ENCODE measurements at regions not wholly inside any gene's neighbourhood (a gene's known extent, or its start where the extent isn't known, plus 50 kb on each side); places are given as distances from the start of the nearest gene placed in this dataset.

DNA sequence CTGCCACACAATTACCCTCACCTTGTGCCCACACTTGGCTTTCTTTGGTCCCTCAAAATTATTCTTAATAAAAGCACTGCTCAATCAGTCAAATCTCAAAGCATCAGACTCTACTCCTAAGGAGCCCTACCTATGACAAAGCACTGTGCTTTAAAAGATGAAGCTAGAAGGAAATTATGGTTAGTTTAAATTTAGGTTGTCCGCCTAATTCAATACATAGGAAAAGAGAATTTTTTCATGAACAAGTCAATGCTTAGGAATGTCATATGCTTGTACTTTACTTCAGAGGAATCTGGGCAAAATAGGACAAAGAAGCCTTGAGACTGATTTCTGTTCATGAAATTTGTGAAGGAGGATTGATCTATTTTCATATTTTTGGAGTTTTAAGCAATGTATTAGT lies 726.4 kb upstream of the CDH2 start:
- TF ChIP-seq, protein P1, sequence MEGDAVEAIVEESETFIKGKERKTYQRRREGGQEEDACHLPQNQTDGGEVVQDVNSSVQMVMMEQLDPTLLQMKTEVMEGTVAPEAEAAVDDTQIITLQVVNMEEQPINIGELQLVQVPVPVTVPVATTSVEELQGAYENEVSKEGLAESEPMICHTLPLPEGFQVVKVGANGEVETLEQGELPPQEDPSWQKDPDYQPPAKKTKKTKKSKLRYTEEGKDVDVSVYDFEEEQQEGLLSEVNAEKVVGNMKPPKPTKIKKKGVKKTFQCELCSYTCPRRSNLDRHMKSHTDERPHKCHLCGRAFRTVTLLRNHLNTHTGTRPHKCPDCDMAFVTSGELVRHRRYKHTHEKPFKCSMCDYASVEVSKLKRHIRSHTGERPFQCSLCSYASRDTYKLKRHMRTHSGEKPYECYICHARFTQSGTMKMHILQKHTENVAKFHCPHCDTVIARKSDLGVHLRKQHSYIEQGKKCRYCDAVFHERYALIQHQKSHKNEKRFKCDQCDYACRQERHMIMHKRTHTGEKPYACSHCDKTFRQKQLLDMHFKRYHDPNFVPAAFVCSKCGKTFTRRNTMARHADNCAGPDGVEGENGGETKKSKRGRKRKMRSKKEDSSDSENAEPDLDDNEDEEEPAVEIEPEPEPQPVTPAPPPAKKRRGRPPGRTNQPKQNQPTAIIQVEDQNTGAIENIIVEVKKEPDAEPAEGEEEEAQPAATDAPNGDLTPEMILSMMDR (IDR thresholded peaks at IDR 0.05; ENCODE audit: insufficient read depth, low read length): no peak
- DNase-seq (ENCODE audit: low read depth): peak; percentile 35
- no peak overlapping the region for H3K4me3 ChIP-seq (ENCODE audit: low read depth, low read length)

DNA sequence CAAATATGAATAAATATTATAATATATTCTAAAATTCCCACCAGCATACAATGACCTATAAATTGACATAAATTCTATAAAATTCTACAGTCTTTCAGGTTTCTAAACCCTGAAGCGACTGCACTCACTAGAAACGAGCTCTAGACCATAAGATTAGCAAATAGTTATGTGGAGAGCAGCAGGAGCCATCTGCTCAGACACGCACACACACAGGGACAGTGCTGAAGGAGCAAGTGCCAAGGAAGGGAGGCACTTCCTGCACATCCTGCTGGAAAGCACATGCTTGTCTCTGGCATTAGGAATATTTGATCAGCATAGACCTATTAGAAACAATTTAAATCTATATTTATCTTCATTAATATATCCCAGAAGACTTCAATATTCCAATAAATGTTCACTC lies 713.9 kb upstream of the CDH2 start:
- no peak for DNase-seq (ENCODE audit: low read depth)
- TF ChIP-seq, protein P1 (IDR thresholded peaks at IDR 0.05; ENCODE audit: insufficient read depth, low read length): no peak
- H3K4me3 ChIP-seq (ENCODE audit: low read depth, low read length): no peak overlapping the region

DNA sequence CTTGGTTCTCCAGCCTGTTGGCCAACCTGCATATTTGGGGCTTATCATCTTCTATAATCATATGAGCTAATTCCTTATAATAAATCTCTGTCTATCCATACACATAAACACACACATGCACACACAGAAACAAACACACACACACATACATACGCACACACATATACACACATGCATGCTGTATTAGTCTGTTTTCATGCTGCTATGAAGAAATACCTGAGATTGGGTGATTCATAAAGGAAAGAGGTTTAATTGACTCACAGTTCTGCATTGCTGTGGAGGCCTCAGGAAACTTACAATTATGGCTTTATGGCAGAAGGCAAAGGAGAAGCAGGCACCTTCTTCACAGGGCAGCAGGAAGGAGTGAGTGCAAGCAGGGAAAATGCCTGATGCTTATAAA lies 707.4 kb upstream of the CDH2 start:
- no peak for DNase-seq (ENCODE audit: low read depth)
- TF ChIP-seq, protein P1 (IDR thresholded peaks at IDR 0.05; ENCODE audit: insufficient read depth, low read length): no peak
- no peak overlapping the region for H3K4me3 ChIP-seq (ENCODE audit: low read depth, low read length)

DNA sequence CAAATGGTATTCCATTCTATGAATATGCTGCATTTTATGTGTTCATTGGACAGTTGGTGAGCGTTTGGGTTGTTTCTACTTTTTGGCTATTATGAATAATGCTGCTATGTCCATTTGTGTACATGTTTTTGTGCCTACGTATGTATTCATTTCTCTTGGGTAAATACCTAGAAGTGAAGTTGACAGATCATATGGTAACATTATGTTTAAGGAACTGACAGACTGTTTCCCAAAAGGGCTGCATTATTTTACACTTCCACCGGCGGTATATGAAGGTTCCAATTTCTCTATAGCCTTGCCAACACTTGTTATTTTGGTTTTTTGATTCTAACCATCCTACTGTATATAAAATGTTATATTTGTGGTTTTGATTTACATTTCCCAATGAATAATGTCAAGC lies 703.9 kb upstream of the CDH2 start:
- DNase-seq (ENCODE audit: low read depth): no peak
- TF ChIP-seq, protein P1 (IDR thresholded peaks at IDR 0.05; ENCODE audit: insufficient read depth, low read length): no peak
- no peak overlapping the region for H3K4me3 ChIP-seq (ENCODE audit: low read depth, low read length)

DNA sequence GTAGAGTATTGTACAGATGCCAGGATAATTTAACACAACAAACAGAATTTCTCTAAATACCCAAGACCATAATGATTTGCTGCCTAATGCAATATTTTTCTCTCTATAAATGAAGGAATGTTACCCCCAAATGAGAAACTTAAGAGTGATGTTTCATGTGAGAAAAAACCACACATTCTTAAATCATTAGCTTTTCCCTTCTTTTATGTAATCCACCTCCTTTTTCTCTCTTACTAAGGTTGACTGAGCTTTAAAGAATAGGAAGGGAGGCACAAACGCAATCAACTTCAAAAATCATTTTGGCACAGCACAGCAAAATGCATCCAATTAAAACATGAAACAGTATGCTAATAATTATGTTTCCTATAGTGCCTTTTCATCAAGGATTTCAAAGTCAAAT lies 698.1 kb upstream of the CDH2 start:
- TF ChIP-seq, protein P1 (IDR thresholded peaks at IDR 0.05; ENCODE audit: insufficient read depth, low read length): no peak
- H3K4me3 ChIP-seq (ENCODE audit: low read depth, low read length): no peak overlapping the region
- peak; percentile 9 for DNase-seq (ENCODE audit: low read depth)

DNA sequence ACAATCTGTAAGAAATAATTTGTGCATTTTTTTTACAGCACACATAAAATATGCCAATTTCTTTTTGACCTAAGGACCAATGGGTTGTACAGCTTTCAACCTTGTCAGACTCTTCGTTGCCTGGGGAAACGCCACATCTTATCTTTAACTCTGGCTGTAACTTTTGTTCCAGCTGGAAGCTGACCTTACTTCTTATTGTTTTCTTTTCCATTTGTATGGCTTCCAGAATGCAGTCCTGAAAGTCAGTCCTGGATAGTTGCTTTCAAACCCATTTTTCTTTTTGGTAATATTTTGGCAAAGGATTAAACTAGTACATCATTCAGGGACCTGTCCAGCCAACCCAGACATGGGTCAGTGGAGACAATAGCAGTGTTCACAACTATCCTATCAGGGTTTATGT lies 686.5 kb upstream of the CDH2 start:
- no peak overlapping the region for H3K4me3 ChIP-seq (ENCODE audit: low read depth, low read length)
- DNase-seq (ENCODE audit: low read depth): peak; percentile 79
- TF ChIP-seq, protein P1 (IDR thresholded peaks at IDR 0.05; ENCODE audit: insufficient read depth, low read length): no peak

DNA sequence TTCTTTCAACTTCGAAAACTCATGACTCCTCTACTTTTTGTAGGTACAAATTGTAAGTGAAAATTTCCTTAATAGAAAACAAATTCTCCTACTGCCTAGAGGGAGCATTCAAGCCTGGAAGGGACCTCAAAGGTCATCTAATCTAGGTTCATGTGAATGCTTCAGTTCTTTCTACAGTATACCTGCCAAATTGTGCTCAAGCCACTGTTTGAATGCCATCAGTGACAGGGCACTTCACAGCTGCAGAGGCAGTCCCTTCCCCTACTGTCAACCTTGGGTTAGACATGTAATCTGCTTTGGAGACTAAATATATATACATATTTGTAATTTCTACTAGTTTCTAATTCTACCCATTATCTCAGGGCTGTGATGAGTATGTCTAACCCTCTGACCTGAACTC lies 681.3 kb upstream of the CDH2 start:
- DNase-seq (ENCODE audit: low read depth): no peak
- H3K4me3 ChIP-seq (ENCODE audit: low read depth, low read length): no peak overlapping the region
- TF ChIP-seq, protein P1 (IDR thresholded peaks at IDR 0.05; ENCODE audit: insufficient read depth, low read length): no peak
